ENCODE measurements at regions not wholly inside any gene's neighbourhood (a gene's known extent, or its start where the extent isn't known, plus 50 kb on each side); places are given as distances from the start of the nearest gene placed in this dataset.
"Not testable (repeated sequence)": the region's sequence is repeated elsewhere in the genome, so short reads cannot be mapped to it uniquely, and the experiment has no call there.

GRCh38 chr3:25960776-25961175 lies 170.9 kb downstream of the OXSM start:
- no peaks in the 10 kb centered on the region for H3K9me3 Mint-ChIP-seq
- ATAC-seq (no peak), DNase-seq (no peak)
- no peaks in the 10 kb centered on the region for H3K4me1 Mint-ChIP-seq
- no peak overlapping the region for H3K27ac Mint-ChIP-seq
- H3K27me3 Mint-ChIP-seq: no peaks in the 10 kb centered on the region
- H3K4me3 Mint-ChIP-seq: no peak overlapping the region

GRCh38 chr3:25962255-25962654 lies 172.4 kb downstream of the OXSM start:
- Mint-ChIP-seq H3K4me1 (no peaks in the 10 kb centered on the region), H3K9me3 (no peaks in the 10 kb centered on the region), H3K27ac (no peak overlapping the region), H3K4me3 (no peak overlapping the region), H3K27me3 (no peaks in the 10 kb centered on the region)
- ATAC-seq (no peak), DNase-seq (no peak)

GRCh38 chr3:25964141-25964540 lies 174.3 kb downstream of the OXSM start:
- H3K4me1 Mint-ChIP-seq: no peaks in the 10 kb centered on the region
- DNase-seq (no peak), ATAC-seq (no peak)
- no peaks in the 10 kb centered on the region for H3K27me3 Mint-ChIP-seq
- no peak overlapping the region for H3K4me3 Mint-ChIP-seq
- no peaks in the 10 kb centered on the region for H3K9me3 Mint-ChIP-seq
- H3K27ac Mint-ChIP-seq: no peak overlapping the region

- ATAC-seq (no peak), DNase-seq (no peak)
- H3K27me3 Mint-ChIP-seq: peaks cover 8% of the 10 kb centered on the region
- no peaks in the 10 kb centered on the region for H3K9me3 Mint-ChIP-seq
- H3K4me3 Mint-ChIP-seq: no peak overlapping the region
- H3K4me1 Mint-ChIP-seq: no peaks in the 10 kb centered on the region
- H3K27ac Mint-ChIP-seq: no peak overlapping the region
These were observed 177.5 kb downstream of the OXSM start for GRCh38 chr3:25967385-25967784.

- Mint-ChIP-seq H3K4me3 (no peak overlapping the region), H3K9me3 (no peaks in the 10 kb centered on the region), H3K27me3 (peaks cover 8% of the 10 kb centered on the region), H3K27ac (no peak overlapping the region), H3K4me1 (no peaks in the 10 kb centered on the region)
- DNase-seq: no peak
- no peak for ATAC-seq
These were observed 181.8 kb downstream of the OXSM start for GRCh38 chr3:25971736-25972135.

- DNase-seq (no peak), ATAC-seq (no peak)
- Mint-ChIP-seq H3K27ac (no peak overlapping the region), H3K9me3 (no peaks in the 10 kb centered on the region), H3K4me3 (no peak overlapping the region), H3K4me1 (no peaks in the 10 kb centered on the region), H3K27me3 (peaks cover 8% of the 10 kb centered on the region)
These were observed 183.2 kb downstream of the OXSM start for GRCh38 chr3:25973122-25973521.

- no peak for ATAC-seq
- Mint-ChIP-seq H3K4me3 (no peak overlapping the region), H3K27me3 (no peaks in the 10 kb centered on the region)
These were observed 192.9 kb downstream of the OXSM start for GRCh38 chr3:25982756-25983155.

GRCh38 chr3:25985621-25986020 lies 195.7 kb downstream of the OXSM start:
- Mint-ChIP-seq H3K27ac (no peak overlapping the region), H3K4me1 (no peaks in the 10 kb centered on the region), H3K9me3 (no peaks in the 10 kb centered on the region), H3K27me3 (no peaks in the 10 kb centered on the region), H3K4me3 (no peak overlapping the region)
- ATAC-seq: no peak
- DNase-seq: no peak

More at GRCh38 chr3:25982756-25983155, 192.9 kb downstream of the OXSM start:
- Mint-ChIP-seq H3K27ac (no peak overlapping the region), H3K4me1 (no peaks in the 10 kb centered on the region), H3K9me3 (no peaks in the 10 kb centered on the region)
- no peak for DNase-seq

- no peak overlapping the region for H3K4me3 Mint-ChIP-seq
- no peak overlapping the region for H3K27ac Mint-ChIP-seq
- ATAC-seq: no peak
- H3K9me3 Mint-ChIP-seq: peaks cover 31 to 33% of the 10 kb centered on the region in 2 donors
- no peaks in the 10 kb centered on the region for H3K27me3 Mint-ChIP-seq
- H3K4me1 Mint-ChIP-seq: no peaks in the 10 kb centered on the region
- no peak for DNase-seq
These were observed 202.7 kb downstream of the OXSM start for GRCh38 chr3:25992606-25993005.

- Mint-ChIP-seq H3K9me3 (peaks cover 0 to 15% of the 10 kb centered on the region in 2 donors), H3K27ac (no peak overlapping the region), H3K4me1 (no peaks in the 10 kb centered on the region), H3K4me3 (no peak overlapping the region), H3K27me3 (no peaks in the 10 kb centered on the region)
- ATAC-seq: no peak
- DNase-seq: no peak
These were observed 214.3 kb downstream of the OXSM start for GRCh38 chr3:26004172-26004571.

- H3K9me3 Mint-ChIP-seq: no peaks in the 10 kb centered on the region
- H3K4me1 Mint-ChIP-seq: no peaks in the 10 kb centered on the region
- no peak overlapping the region for H3K4me3 Mint-ChIP-seq
- ATAC-seq: no peak
- no peak overlapping the region for H3K27ac Mint-ChIP-seq
- no peak for DNase-seq
- H3K27me3 Mint-ChIP-seq: no peaks in the 10 kb centered on the region
These were observed 221.4 kb downstream of the OXSM start for GRCh38 chr3:26011276-26011675.

- no peak for ATAC-seq
- H3K4me3 Mint-ChIP-seq: no peak overlapping the region
- DNase-seq: no peak
These were observed 222.4 kb downstream of the OXSM start for GRCh38 chr3:26012241-26012745.

GRCh38 chr3:26015752-26016151 lies 225.9 kb downstream of the OXSM start:
- no peaks in the 10 kb centered on the region for H3K9me3 Mint-ChIP-seq
- DNase-seq: no peak
- H3K27ac Mint-ChIP-seq: no peak overlapping the region
- no peaks in the 10 kb centered on the region for H3K27me3 Mint-ChIP-seq
- no peaks in the 10 kb centered on the region for H3K4me1 Mint-ChIP-seq
- no peak for ATAC-seq
- no peak overlapping the region for H3K4me3 Mint-ChIP-seq

More at GRCh38 chr3:26012241-26012745, 222.4 kb downstream of the OXSM start:
- Mint-ChIP-seq H3K9me3 (no peaks in the 10 kb centered on the region), H3K4me1 (no peaks in the 10 kb centered on the region), H3K27ac (no peak overlapping the region), H3K27me3 (no peaks in the 10 kb centered on the region)

GRCh38 chr3:26018889-26019288 lies 229.0 kb downstream of the OXSM start:
- DNase-seq (no peak), ATAC-seq (no peak)
- H3K27me3 Mint-ChIP-seq: no peaks in the 10 kb centered on the region
- no peaks in the 10 kb centered on the region for H3K4me1 Mint-ChIP-seq
- no peak overlapping the region for H3K4me3 Mint-ChIP-seq
- H3K27ac Mint-ChIP-seq: no peak overlapping the region
- H3K9me3 Mint-ChIP-seq: peaks cover 0 to 15% of the 10 kb centered on the region in 2 donors

- H3K4me3 Mint-ChIP-seq, H3K4me1 Mint-ChIP-seq, DNase-seq, H3K27ac Mint-ChIP-seq, H3K27me3 Mint-ChIP-seq, ATAC-seq: not testable (repeated sequence)
- H3K9me3 Mint-ChIP-seq: peaks cover 7 to 38% of the 10 kb centered on the region in 2 donors
These were observed 234.3 kb downstream of the OXSM start for GRCh38 chr3:26024206-26024605.

GRCh38 chr3:26029321-26029720 lies 239.4 kb downstream of the OXSM start:
- H3K27ac Mint-ChIP-seq: no peak overlapping the region
- no peaks in the 10 kb centered on the region for H3K4me1 Mint-ChIP-seq
- ATAC-seq: no peak
- no peak for DNase-seq
- peaks cover 6 to 18% of the 10 kb centered on the region in 2 donors for H3K9me3 Mint-ChIP-seq
- no peaks in the 10 kb centered on the region for H3K27me3 Mint-ChIP-seq
- H3K4me3 Mint-ChIP-seq: no peak overlapping the region

GRCh38 chr3:26042126-26042525 lies 252.2 kb downstream of the OXSM start:
- H3K4me3 Mint-ChIP-seq, H3K4me1 Mint-ChIP-seq, DNase-seq, H3K27me3 Mint-ChIP-seq, ATAC-seq, H3K27ac Mint-ChIP-seq: not testable (repeated sequence)
- peaks cover 6 to 34% of the 10 kb centered on the region in 2 donors for H3K9me3 Mint-ChIP-seq

All from stimulated activated naive CD8-positive, alpha-beta T cell treated with anti-CD3 and anti-CD28 coated beads, Interleukin-15, amount 100 ng/mL, for 72 hours (primary cell).